Endothelial cell of hepatic sinusoid (primary cell): ENCODE measurements at regions not wholly inside any gene's neighbourhood (a gene's known extent, or its start where the extent isn't known, plus 50 kb on each side); places are given as distances from the start of the nearest gene placed in this dataset.

ENCODE experiments used
- in situ Hi-C: cut with HindIII; loops from 2 replicates; pipeline ENCODE4 v1.10.0; 2017; ENCODE audit warnings: low sequenced_read_pairs

- in situ Hi-C loops: no loop called here
Observed at GRCh38 chr9:14520341-14520740, 172.9 kb downstream of the ZDHHC21 start.

- in situ Hi-C loops: no loop called here
Observed at GRCh38 chr9:14517154-14517906, 175.9 kb downstream of the ZDHHC21 start.

GRCh38 chr9:14516656-14517055 is 176.6 kb downstream of the ZDHHC21 start:
- in situ Hi-C loops: no loop called here

- in situ Hi-C loops: no loop called here
Observed at GRCh38 chr9:14515571-14516198, 177.5 kb downstream of the ZDHHC21 start.

- in situ Hi-C loops: no loop called here
Observed at GRCh38 chr9:14515049-14515448, 178.2 kb downstream of the ZDHHC21 start.

GRCh38 chr9:14512942-14513341 is 180.3 kb downstream of the ZDHHC21 start:
- in situ Hi-C loops: no loop called here

GRCh38 chr9:14511452-14511851 is 181.8 kb downstream of the ZDHHC21 start:
- in situ Hi-C loops: no loop called here

GRCh38 chr9:14508884-14509283 is 184.3 kb downstream of the ZDHHC21 start:
- in situ Hi-C loops: loop anchor here (5.0 kb wide), 1 partner anchor 83 kb away; no protein-coding TSS in a partner anchor

GRCh38 chr9:14501366-14501765 is 187.4 kb upstream of the NFIB start:
- in situ Hi-C loops: no loop called here

- in situ Hi-C loops: no loop called here
Observed at GRCh38 chr9:14500705-14501104, 186.8 kb upstream of the NFIB start.

- in situ Hi-C loops: no loop called here
Observed at GRCh38 chr9:14499976-14500375, 186.0 kb upstream of the NFIB start.

GRCh38 chr9:14498824-14499223 is 184.9 kb upstream of the NFIB start:
- in situ Hi-C loops: no loop called here

- in situ Hi-C loops: no loop called here
Observed at GRCh38 chr9:14497476-14497875, 183.5 kb upstream of the NFIB start.

- in situ Hi-C loops: no loop called here
Observed at GRCh38 chr9:14488421-14489190, 174.7 kb upstream of the NFIB start.

GRCh38 chr9:14487547-14488185 is 173.7 kb upstream of the NFIB start:
- in situ Hi-C loops: no loop called here

- in situ Hi-C loops: no loop called here
Observed at GRCh38 chr9:14485366-14485765, 171.4 kb upstream of the NFIB start.

- in situ Hi-C loops: no loop called here
Observed at GRCh38 chr9:14482856-14483255, 168.9 kb upstream of the NFIB start.

GRCh38 chr9:14480526-14480925 is 166.6 kb upstream of the NFIB start:
- in situ Hi-C loops: no loop called here

GRCh38 chr9:14479163-14479560 is 165.2 kb upstream of the NFIB start:
- in situ Hi-C loops: no loop called here

GRCh38 chr9:14478175-14479162 is 164.5 kb upstream of the NFIB start:
- in situ Hi-C loops: no loop called here
